ENCODE measurements at regions not wholly inside any gene's neighbourhood (a gene's known extent, or its start where the extent isn't known, plus 50 kb on each side); places are given as distances from the start of the nearest gene placed in this dataset.

DNA sequence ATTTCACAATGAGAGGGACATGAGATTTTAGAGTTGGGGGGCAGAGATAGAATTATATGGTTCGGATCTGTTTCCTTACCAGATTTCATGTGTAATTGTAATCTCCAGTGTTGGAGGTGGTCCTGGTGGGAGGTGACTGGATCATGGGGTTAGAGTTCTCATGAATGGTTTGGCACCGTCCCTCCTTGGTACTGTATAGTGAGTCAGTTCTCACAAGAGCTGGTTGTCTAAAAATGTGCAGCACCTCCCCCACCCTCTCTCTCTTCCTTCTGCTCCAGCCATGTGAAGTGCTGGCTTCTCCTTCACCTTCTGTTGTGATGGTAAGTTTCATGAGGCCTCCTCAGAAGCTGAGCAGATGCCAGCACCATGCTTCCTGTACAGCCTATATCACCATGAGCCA is 138.1 kb downstream of the SCG2 start:
- Mint-ChIP-seq H3K4me1 (no peaks in the 10 kb centered on the region), H3K9me3 (peaks cover 11% of the 10 kb centered on the region), H3K27ac (no peak overlapping the region), H3K4me3 (no peak overlapping the region), H3K36me3 (ENCODE audit: low read depth) (no peaks in the 10 kb centered on the region), H3K27me3 (ENCODE audit: low read depth) (peaks cover 4% of the 10 kb centered on the region)
- TF ChIP-seq, protein P1, sequence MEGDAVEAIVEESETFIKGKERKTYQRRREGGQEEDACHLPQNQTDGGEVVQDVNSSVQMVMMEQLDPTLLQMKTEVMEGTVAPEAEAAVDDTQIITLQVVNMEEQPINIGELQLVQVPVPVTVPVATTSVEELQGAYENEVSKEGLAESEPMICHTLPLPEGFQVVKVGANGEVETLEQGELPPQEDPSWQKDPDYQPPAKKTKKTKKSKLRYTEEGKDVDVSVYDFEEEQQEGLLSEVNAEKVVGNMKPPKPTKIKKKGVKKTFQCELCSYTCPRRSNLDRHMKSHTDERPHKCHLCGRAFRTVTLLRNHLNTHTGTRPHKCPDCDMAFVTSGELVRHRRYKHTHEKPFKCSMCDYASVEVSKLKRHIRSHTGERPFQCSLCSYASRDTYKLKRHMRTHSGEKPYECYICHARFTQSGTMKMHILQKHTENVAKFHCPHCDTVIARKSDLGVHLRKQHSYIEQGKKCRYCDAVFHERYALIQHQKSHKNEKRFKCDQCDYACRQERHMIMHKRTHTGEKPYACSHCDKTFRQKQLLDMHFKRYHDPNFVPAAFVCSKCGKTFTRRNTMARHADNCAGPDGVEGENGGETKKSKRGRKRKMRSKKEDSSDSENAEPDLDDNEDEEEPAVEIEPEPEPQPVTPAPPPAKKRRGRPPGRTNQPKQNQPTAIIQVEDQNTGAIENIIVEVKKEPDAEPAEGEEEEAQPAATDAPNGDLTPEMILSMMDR (IDR thresholded peaks at IDR 0.05; ENCODE audit: unreplicated experiment in 3 of 3) = no peak

DNA sequence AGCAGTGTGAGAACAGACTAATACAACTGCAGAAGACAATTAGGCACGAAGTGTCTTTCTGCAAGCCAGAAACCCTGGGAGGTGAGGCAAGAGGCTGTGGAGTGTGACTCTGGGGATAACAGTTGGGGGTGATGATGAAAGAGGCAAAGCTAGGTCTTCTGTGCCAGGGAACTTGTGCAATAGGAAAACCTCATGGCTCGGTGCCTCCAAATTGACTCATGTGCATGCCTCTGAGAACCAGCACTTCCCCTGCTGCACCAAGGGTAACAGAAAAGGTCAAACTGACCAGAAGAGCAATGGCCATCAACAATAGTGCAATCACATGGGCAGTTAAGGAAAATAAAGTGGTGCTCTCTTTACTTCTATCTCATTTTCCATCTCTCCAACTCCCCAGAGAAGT is 136.4 kb downstream of the SCG2 start:
- Mint-ChIP-seq H3K27ac (no peak overlapping the region), H3K36me3 (ENCODE audit: low read depth) (no peaks in the 10 kb centered on the region), H3K4me1 (no peaks in the 10 kb centered on the region), H3K27me3 (ENCODE audit: low read depth) (peaks cover under 1% of the 10 kb centered on the region), H3K9me3 (peaks cover 11% of the 10 kb centered on the region), H3K4me3 (no peak overlapping the region)
- TF ChIP-seq, protein P1 (IDR thresholded peaks at IDR 0.05; ENCODE audit: unreplicated experiment in 3 of 3) = no peak

DNA sequence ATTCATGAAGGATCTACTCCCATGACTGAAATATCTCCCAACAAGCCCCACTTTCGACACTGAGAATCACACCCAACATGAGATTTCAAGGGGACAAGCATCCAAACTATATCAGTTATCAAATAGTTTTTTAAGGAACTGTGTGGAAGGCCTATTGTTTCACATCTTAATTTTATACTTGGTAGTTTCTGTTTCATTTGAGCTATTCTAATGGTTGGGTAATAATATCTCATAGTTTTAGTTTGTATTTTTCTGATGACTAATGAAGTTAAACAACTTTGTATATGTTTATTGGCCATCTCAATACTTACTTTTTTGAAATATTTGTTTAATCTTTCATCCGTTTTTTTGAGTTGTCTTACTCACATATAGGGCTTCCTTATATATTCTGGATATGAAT is 135.0 kb downstream of the SCG2 start:
- TF ChIP-seq, protein P1 (IDR thresholded peaks at IDR 0.05; ENCODE audit: unreplicated experiment in 3 of 3) = no peak
- Mint-ChIP-seq H3K4me3 (no peak overlapping the region), H3K27ac (no peak overlapping the region), H3K36me3 (ENCODE audit: low read depth) (no peaks in the 10 kb centered on the region), H3K9me3 (peaks cover 11% of the 10 kb centered on the region), H3K27me3 (ENCODE audit: low read depth) (peaks cover 6% of the 10 kb centered on the region), H3K4me1 (no peaks in the 10 kb centered on the region)

DNA sequence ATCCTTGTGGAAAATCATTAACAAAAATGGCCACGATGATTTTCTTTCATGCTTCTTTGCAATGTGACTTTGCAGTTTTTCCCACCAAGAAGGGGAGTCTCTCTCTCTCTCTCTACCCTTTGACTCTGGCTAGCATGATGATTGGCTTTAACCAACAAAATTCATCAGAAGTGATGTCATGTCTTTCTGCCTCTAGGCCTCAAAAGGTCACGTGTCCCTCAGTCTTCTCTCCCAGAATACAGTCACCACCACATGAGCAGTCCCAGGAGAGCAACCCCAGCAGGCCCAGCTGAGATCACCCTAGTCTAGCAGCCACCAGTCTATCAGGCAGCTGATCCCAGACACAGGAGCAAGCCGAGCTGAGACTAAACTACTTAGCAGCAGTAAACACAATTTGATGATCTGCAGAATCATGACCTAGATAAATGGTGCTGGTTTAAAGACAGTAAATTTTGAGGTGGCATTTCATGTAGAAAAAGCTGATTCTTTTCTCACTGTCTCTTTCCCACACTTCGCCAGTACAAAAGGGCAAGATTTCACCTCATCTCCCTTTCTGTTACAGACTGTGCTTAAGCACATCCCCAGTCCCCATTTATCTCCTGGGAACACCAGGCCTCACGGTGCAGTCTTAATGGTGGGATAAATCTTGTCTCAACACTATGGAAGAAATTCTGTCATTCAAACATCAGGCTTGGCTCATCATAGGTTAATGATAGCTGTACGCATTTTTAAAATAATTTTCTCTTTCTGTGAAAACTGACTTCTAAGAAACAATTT is 132.7 kb downstream of the SCG2 start:
- TF ChIP-seq, protein P1 (IDR thresholded peaks at IDR 0.05; ENCODE audit: unreplicated experiment in 3 of 3) = no peak
- Mint-ChIP-seq H3K4me3 (no peak overlapping the region), H3K9me3 (peaks cover 5% of the 10 kb centered on the region), H3K36me3 (ENCODE audit: low read depth) (no peaks in the 10 kb centered on the region), H3K4me1 (no peaks in the 10 kb centered on the region), H3K27ac (peak overlapping the region in 1 of 3 experiments; percentile 23), H3K27me3 (ENCODE audit: low read depth) (peaks cover 9% of the 10 kb centered on the region)

DNA sequence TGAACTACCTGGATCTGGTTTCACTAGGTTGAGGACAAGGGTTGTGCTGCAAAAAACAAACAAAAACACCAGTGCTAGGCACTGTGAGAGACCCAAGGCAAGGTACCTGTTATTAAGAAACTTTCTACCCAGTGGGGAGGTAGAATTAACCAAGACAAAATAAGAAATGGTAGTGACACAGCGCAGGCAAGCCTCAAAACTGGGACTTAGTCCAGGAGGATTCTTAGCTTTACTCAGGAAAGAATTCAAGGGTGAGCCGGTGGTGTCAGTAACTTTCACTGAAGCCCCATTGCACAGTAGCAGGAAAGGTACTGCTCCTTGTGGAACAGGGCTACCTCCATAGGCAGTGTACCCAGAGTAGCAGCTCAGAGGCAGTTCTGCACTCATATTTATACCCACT is 131.6 kb downstream of the SCG2 start:
- H3K27ac Mint-ChIP-seq = no peak overlapping the region
- H3K9me3 Mint-ChIP-seq = peaks cover 3% of the 10 kb centered on the region

More for the DNA sequence above, 131.6 kb downstream of the SCG2 start:
- Mint-ChIP-seq H3K36me3 (ENCODE audit: low read depth) (no peaks in the 10 kb centered on the region), H3K4me3 (no peak overlapping the region), H3K27me3 (ENCODE audit: low read depth) (peaks cover 9% of the 10 kb centered on the region), H3K4me1 (no peaks in the 10 kb centered on the region)
- TF ChIP-seq, protein P1 (IDR thresholded peaks at IDR 0.05; ENCODE audit: unreplicated experiment in 3 of 3) = no peak

All from nephron (organoid).